ENCODE measurements at regions not wholly inside any gene's neighbourhood (a gene's known extent, or its start where the extent isn't known, plus 50 kb on each side); places are given as distances from the start of the nearest gene placed in this dataset.

- TF ChIP-seq EZH2 (IDR thresholded peaks at IDR 0.05; ENCODE audit: low read length, unreplicated experiment) = no peak
- no peak for TF ChIP-seq CTCF (conservative IDR thresholded peaks at IDR 0.05; ENCODE audit: low read depth, low read length)
Observed at GRCh38 chr4:138573246-138573645, 331.1 kb upstream of the SLC7A11 start.

All from PC-3 (cell line).